ENCODE measurements at regions not wholly inside any gene's neighbourhood (a gene's known extent, or its start where the extent isn't known, plus 50 kb on each side); places are given as distances from the start of the nearest gene placed in this dataset.

DNA sequence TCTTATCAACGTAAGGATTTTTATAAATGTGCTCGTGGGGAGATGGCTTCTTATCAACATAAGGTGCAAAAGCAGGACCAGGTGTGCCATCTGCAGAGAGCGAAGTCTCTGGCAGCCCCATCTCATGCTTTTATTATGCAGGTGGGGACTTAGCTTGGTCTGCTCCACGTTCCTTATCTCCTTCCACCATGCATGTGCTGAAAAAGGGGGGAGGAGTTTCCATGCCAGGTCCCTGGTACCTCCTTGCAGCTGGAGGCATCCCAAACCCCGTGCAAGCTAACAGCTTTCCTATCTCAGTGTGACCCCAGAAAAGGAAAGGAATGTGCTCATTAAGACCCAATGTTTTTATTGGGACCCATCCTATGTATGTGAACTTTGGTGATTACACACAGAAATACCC, 608.5 kb downstream of the TMEM121 start:
- Histone ChIP-seq H3K4me2 (ENCODE audit: insufficient read depth in 1 of 2, low read depth in 2 of 2, low read length in 2 of 2) (no peak overlapping the region), H3K9ac (replicated peaks in 1 of 4; ENCODE audit: extremely low read depth in 1 of 4, low read depth in 3 of 4, low read length in 3 of 4) (no peak overlapping the region), H4K91ac (replicated peaks; ENCODE audit: insufficient read length, low read length) (no peak overlapping the region), H2BK12ac (ENCODE audit: low read depth, low read length) (no peak overlapping the region), H3K23ac (ENCODE audit: insufficient read length) (no peak overlapping the region), H3K79me1 (ENCODE audit: low read depth, low read length) (no peaks in the 10 kb centered on the region), H3K23me2 (ENCODE audit: low read depth, low read length) (no peaks in the 10 kb centered on the region), H4K8ac (ENCODE audit: extremely low read depth, insufficient read depth, low read length) (no peak overlapping the region), H3K4me1 (replicated peaks in 1 of 4; ENCODE audit: control insufficient read depth in 3 of 4, insufficient read depth in 4 of 4, low read length in 3 of 4) (no peaks in the 10 kb centered on the region), H2AK5ac (ENCODE audit: low read depth, low read length) (no peak overlapping the region), H3K14ac (ENCODE audit: insufficient read length) (no peak overlapping the region), H3K18ac (ENCODE audit: extremely low read depth, low read length) (no peak overlapping the region), H3K36me3 (ENCODE audit: control insufficient read depth in 2 of 4, insufficient read depth in 4 of 4, low read length in 3 of 4) (no peaks in the 10 kb centered on the region), H3K27ac (ENCODE audit: low read depth, low read length) (no peak overlapping the region), H2AFZ (ENCODE audit: low read length) (no peak overlapping the region), H3K9me3 (ENCODE audit: insufficient read depth in 2 of 2, low read depth in 1 of 2, low read length in 1 of 2) (peaks cover 18 to 40% of the 10 kb centered on the region in 2 experiments), H3K79me2 (ENCODE audit: control insufficient read depth in 1 of 2, insufficient read depth in 2 of 2, low read length in 2 of 2) (no peaks in the 10 kb centered on the region), H2BK5ac (ENCODE audit: low read depth, low read length) (no peak overlapping the region), H4K20me1 (replicated peaks in 1 of 2; ENCODE audit: control insufficient read depth in 1 of 2, insufficient read depth in 2 of 2, low read length in 2 of 2) (no peaks in the 10 kb centered on the region), H2BK15ac (ENCODE audit: low read length) (no peak overlapping the region), H2BK120ac (replicated peaks; ENCODE audit: low read depth, low read length) (no peak overlapping the region), H3K4ac (replicated peaks; ENCODE audit: insufficient read length, low read depth, low read length) (no peak overlapping the region), H3K4me3 (ENCODE audit: extremely low read depth in 1 of 4, insufficient read depth in 2 of 4, low read depth in 3 of 4, low read length in 4 of 4) (no peak overlapping the region), H2BK20ac (ENCODE audit: low read length) (no peak overlapping the region), H4K5ac (ENCODE audit: insufficient read length, low read depth, low read length) (no peak overlapping the region), H3K56ac (replicated peaks; ENCODE audit: insufficient read length, low read depth, low read length) (no peak overlapping the region), H3K27me3 (replicated peaks in 1 of 4; ENCODE audit: control insufficient read depth in 3 of 4, extremely low read depth in 1 of 4, insufficient read depth in 3 of 4, low read length in 3 of 4) (no peaks in the 10 kb centered on the region)
- DNase-seq (ENCODE audit: low read depth in 1 of 2, low spot score in 2 of 2) (no peak), FAIRE-seq (no peak)
- POLR2A ChIA-PET (ENCODE audit: partially characterized antibody): no interaction called here
- 64% methylated on average over 5 of the region's 5 CpGs; no CpG with 5 or more reads in 1 of the 2 experiments for WGBS, 2 experiments (ENCODE audit: extremely low coverage in 1 of 2, insufficient coverage in 1 of 2, insufficient read length in 1 of 2, insufficient replicate concordance in 2 of 2, low coverage in 1 of 2, low lambda C conversion rate in 2 of 2, missing lambda C conversion rate in 1 of 2)
- TF ChIP-seq TAF1 (IDR thresholded peaks at IDR 0.05; ENCODE audit: low read depth, low read length) (no peak), JUND (IDR thresholded peaks at IDR 0.05; ENCODE audit: low read length) (no peak), KDM4A (IDR thresholded peaks at IDR 0.05; ENCODE audit: low read depth, low read length, severe bottlenecking) (no peak), SIX5 (IDR thresholded peaks at IDR 0.05; ENCODE audit: low read depth, low read length) (no peak)
- CTCF ChIA-PET (ENCODE audit: partially characterized antibody): no interaction called here

Measured in H1 (cell line).